GM23338 (cell line): ENCODE measurements at regions not wholly inside any gene's neighbourhood (a gene's known extent, or its start where the extent isn't known, plus 50 kb on each side); places are given as distances from the start of the nearest gene placed in this dataset.

Experiments
- CREB1 ChIP-seq: fragments of 250-450 bp; sonication (Bioruptor Pico); IDR thresholded peaks from 2 replicates; pipeline ENCODE4 v1.5.0; 2020; ENCODE audit warnings: low read depth, mild to moderate bottlenecking, moderate library complexity
- CTCF ChIP-seq, 2 experiments: fragments of 200-600 bp in 1 of 2; sonication (generic) in 1 of 2; conservative IDR thresholded peaks; 2 replicates each; pipeline versions ENCODE4 v1.5.1 to v1.6.1; 2016 to 2017; ENCODE audit warnings: antibody characterized with exemption in 2 of 2, low read depth in 2 of 2, mild to moderate bottlenecking in 2 of 2, moderate library complexity in 1 of 2
- ETS1 ChIP-seq: IDR thresholded peaks from 2 replicates; pipeline ENCODE4 v1.6.1; 2016; ENCODE audit warnings: antibody characterized with exemption
- EZH2 ChIP-seq: fragments of 200-600 bp; sonication (generic); IDR thresholded peaks from one replicate; pipeline ENCODE4 v1.8.0; 2017; ENCODE audit warnings: antibody characterized with exemption, mild to moderate bottlenecking, low read depth; ENCODE audit not compliant: unreplicated experiment
- EZH2phosphoT487 ChIP-seq: fragments of 200-600 bp; sonication (generic); IDR thresholded peaks from one replicate; pipeline ENCODE4 v1.8.1; 2018; ENCODE audit warnings: antibody characterized with exemption; ENCODE audit not compliant: unreplicated experiment
- JUNB ChIP-seq: IDR thresholded peaks from one replicate; pipeline ENCODE4 v1.6.1; 2016; ENCODE audit warnings: antibody characterized with exemption; ENCODE audit not compliant: unreplicated experiment
- POLR2AphosphoS5 ChIP-seq: IDR thresholded peaks from 2 replicates; pipeline ENCODE4 v1.6.1; 2016; ENCODE audit warnings: antibody characterized with exemption, low read depth
- REST ChIP-seq: IDR thresholded peaks from one replicate; pipeline ENCODE4 v1.6.1; 2018; ENCODE audit warnings: antibody characterized with exemption; ENCODE audit not compliant: unreplicated experiment
- ZNF331 ChIP-seq: fragments of 250-450 bp; sonication (Bioruptor Pico); IDR thresholded peaks from 2 replicates; pipeline ENCODE4 v1.5.0; 2020; ENCODE audit warnings: low read depth, mild to moderate bottlenecking, moderate library complexity
- ZNF462 ChIP-seq: fragments of 250-450 bp; sonication (Bioruptor Pico); IDR thresholded peaks from 2 replicates; pipeline ENCODE4 v1.5.0; 2020; ENCODE audit warnings: mild to moderate bottlenecking, moderate library complexity

- TF ChIP-seq POLR2AphosphoS5 (no peak), CTCF (conservative IDR thresholded peaks at IDR 0.05; ENCODE audit: low read depth in 2 of 2) (no peak), REST (no peak), CREB1 (CRISPR knock-in tag) (no peak), ZNF462 (no peak), EZH2 (no peak), ETS1 (no peak), ZNF331 (CRISPR knock-in tag) (no peak), EZH2phosphoT487 (no peak), JUNB (no peak)
These were observed 652.1 kb upstream of the PKDCC start for GRCh38 chr2:41395692-41396091.
